Upper lobe of left lung (tissue), 6 donors: ENCODE measurements at regions not wholly inside any gene's neighbourhood (a gene's known extent, or its start where the extent isn't known, plus 50 kb on each side); places are given as distances from the start of the nearest gene placed in this dataset.

Source experiments
- ATAC-seq, 2 donors: fragments of 200-7000 bp; cut with Tn5 transposase; one replicate each; pipeline ENCODE4 v1.9.1; 2022; ENCODE audit warnings: mild to moderate bottlenecking in 2 of 2, moderate library complexity in 2 of 2; ENCODE audit not compliant: low FRiP score in 2 of 2
- DNase-seq, 2 donors: peaks; one replicate each; pipeline ENCODE4 v3.0.0-alpha.2; 2019 to 2020
- H3K27ac ChIP-seq, 4 donors: fragments of 200-600 bp; sonication (generic); one replicate each; pipeline ENCODE4 v1.5.1; 2016 to 2019
- H3K27me3 ChIP-seq, 4 donors: fragments of 200-600 bp; sonication (generic); one replicate each; pipeline ENCODE4 v1.5.1; 2017 to 2019
- H3K36me3 ChIP-seq, 4 donors: fragments of 200-600 bp; sonication (generic); one replicate each; pipeline ENCODE4 v1.5.1; 2016 to 2019
- H3K4me1 ChIP-seq, 4 donors: fragments of 200-600 bp; sonication (generic); one replicate each; pipeline ENCODE4 v1.5.1; 2018 to 2019
- H3K4me3 ChIP-seq, 4 donors: fragments of 200-600 bp; sonication (generic); one replicate each; pipeline ENCODE4 v1.5.1; 2017 to 2019; ENCODE audit warnings: mild to moderate bottlenecking in 2 of 4, moderate library complexity in 1 of 4
- H3K9me3 ChIP-seq, 4 donors: fragments of 200-600 bp; sonication (generic); one replicate each; pipeline ENCODE4 v1.5.1; 2018 to 2019
- EP300 ChIP-seq, 4 donors: sonication (generic); formaldehyde crosslinking; IDR thresholded peaks; one replicate each; pipeline ENCODE4 v1.5.1; 2017; ENCODE audit warnings: antibody characterized with exemption in 4 of 4, control low read depth in 2 of 4
- POLR2A ChIP-seq, 4 donors: fragments of 450-650 bp; IDR thresholded peaks; one replicate each; pipeline ENCODE4 v1.5.1; 2016 to 2017; ENCODE audit warnings: antibody characterized with exemption in 4 of 4, mild to moderate bottlenecking in 2 of 4
- POLR2AphosphoS5 ChIP-seq, 2 donors: sonication (generic); formaldehyde crosslinking; IDR thresholded peaks; one replicate each; pipeline ENCODE4 v1.5.1; 2017; ENCODE audit warnings: antibody characterized with exemption in 2 of 2
- WGBS, 2 donors: methylation state at CpG; one replicate each; pipeline ENCODE4 v1.1.5; 2017 to 2018; 5-methylcytosine and 5-hydroxymethylcytosine counted together
- TF ChIP-seq, protein P1 (sequence below), 6 experiments: fragments of 450-650 bp in 4 of 6; fragments of 200-600 bp in 2 of 6; sonication (generic) in 2 of 6; IDR thresholded peaks; one replicate each; pipeline ENCODE4 v1.5.1; 2016 to 2019; ENCODE audit warnings: antibody characterized with exemption in 6 of 6
- donor health status: DM: no; HTN: no; CAD: no; lungs with moderate emphysema.
- donor health status: DM: no; HTN: yes; CAD: no; lungs with severe emphysema.

DNA sequence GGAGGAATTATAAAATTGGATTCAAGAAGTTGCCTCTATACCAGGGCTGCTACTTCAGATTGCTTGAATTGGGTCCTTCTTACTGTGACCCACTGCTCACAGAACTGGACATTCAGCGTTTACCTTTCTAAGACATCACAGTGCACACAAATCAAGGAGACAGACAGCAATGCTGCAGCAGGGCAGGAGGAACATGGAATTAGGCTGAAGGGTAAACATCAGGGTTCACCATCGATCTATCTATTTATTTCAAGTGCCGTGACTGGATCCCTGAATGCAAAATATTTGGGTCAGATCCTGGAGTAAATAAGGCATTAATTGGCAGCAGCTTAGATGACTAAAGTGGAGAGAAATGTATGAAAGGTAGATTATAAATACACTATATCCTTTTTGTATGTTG is 76.9 kb upstream of the HMGA2 start:
- ATAC-seq, result no peak
- WGBS, 2 donors, result 80 to 82% methylated on average over 3 of the region's 3 CpGs
- H3K36me3 ChIP-seq, result no peaks in the 10 kb centered on the region

DNA sequence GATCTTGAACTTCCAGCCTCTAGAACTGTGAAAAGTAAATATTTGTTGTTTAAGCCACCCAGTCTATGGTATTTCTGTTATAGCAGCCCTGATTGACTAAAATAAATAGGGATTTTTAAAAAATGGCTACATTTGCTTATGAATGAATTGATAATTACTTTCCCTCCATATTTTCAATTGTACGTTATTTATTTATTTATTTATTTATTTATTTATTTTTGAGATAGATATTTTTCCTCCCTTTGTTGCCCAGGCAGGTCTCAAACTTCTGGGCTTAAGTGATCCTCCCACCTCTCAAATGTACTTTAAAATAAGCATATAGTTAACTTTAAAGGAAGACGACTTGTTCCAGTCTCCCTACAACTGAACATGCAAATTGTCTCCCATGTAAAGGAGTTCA is 76.0 kb upstream of the HMGA2 start:
- DNase-seq (no peak), ATAC-seq (no peak)
- Histone ChIP-seq H3K4me3 (no peak overlapping the region), H3K4me1 (no peaks in the 10 kb centered on the region), H3K27ac (no peak overlapping the region), H3K9me3 (no peaks in the 10 kb centered on the region), H3K36me3 (no peaks in the 10 kb centered on the region), H3K27me3 (peaks cover 0 to 3% (median 0%) of the 10 kb centered on the region in 4 donors)
- TF ChIP-seq, protein P1, sequence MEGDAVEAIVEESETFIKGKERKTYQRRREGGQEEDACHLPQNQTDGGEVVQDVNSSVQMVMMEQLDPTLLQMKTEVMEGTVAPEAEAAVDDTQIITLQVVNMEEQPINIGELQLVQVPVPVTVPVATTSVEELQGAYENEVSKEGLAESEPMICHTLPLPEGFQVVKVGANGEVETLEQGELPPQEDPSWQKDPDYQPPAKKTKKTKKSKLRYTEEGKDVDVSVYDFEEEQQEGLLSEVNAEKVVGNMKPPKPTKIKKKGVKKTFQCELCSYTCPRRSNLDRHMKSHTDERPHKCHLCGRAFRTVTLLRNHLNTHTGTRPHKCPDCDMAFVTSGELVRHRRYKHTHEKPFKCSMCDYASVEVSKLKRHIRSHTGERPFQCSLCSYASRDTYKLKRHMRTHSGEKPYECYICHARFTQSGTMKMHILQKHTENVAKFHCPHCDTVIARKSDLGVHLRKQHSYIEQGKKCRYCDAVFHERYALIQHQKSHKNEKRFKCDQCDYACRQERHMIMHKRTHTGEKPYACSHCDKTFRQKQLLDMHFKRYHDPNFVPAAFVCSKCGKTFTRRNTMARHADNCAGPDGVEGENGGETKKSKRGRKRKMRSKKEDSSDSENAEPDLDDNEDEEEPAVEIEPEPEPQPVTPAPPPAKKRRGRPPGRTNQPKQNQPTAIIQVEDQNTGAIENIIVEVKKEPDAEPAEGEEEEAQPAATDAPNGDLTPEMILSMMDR (IDR thresholded peaks at IDR 0.05), result no peak
- TF ChIP-seq EP300 (IDR thresholded peaks at IDR 0.05) (no peak), POLR2A (IDR thresholded peaks at IDR 0.05) (no peak), POLR2AphosphoS5 (IDR thresholded peaks at IDR 0.05) (no peak)
- WGBS, 2 donors, result 91 to 92% methylated on average over 2 of the region's 2 CpGs

More for the DNA sequence above, 76.9 kb upstream of the HMGA2 start:
- no peak for TF ChIP-seq POLR2A (IDR thresholded peaks at IDR 0.05)
- TF ChIP-seq EP300 (IDR thresholded peaks at IDR 0.05), result no peak
- no peak for TF ChIP-seq POLR2AphosphoS5 (IDR thresholded peaks at IDR 0.05)
- TF ChIP-seq, protein P1 (IDR thresholded peaks at IDR 0.05), result no peak
- Histone ChIP-seq H3K4me1 (peaks cover 2 to 5% (median 2%) of the 10 kb centered on the region in 4 donors), H3K4me3 (no peak overlapping the region), H3K27me3 (peaks cover 0 to 4% (median 2%) of the 10 kb centered on the region in 4 donors), H3K9me3 (no peaks in the 10 kb centered on the region), H3K27ac (no peak overlapping the region)
- DNase-seq, result no peak

DNA sequence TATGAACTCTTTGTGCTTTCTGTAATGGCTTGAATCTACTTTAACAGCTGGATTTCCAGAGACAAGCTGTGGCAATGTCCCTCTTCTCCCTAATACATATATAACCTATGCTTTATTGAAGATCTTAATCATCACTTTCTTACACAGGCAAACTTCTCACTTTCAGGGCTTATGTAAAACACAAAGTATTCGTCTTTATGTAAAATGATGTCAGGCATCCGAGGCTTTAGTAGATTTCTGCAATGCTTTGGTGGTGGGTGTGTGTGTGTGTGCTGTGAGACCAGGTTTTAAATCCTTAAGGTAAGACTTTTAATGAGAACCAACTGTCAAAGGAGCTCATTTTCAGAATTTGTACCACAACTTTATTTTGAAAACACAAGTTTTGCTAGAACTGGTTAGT is 70.0 kb upstream of the HMGA2 start:
- Histone ChIP-seq H3K4me1 (no peaks in the 10 kb centered on the region), H3K27ac (no peak overlapping the region), H3K27me3 (no peaks in the 10 kb centered on the region), H3K9me3 (no peaks in the 10 kb centered on the region), H3K4me3 (no peak overlapping the region), H3K36me3 (no peaks in the 10 kb centered on the region)
- WGBS, 2 donors, result 70 to 88% methylated on average over 2 of the region's 2 CpGs
- TF ChIP-seq, protein P1 (IDR thresholded peaks at IDR 0.05), result no peak
- no peak for TF ChIP-seq POLR2A (IDR thresholded peaks at IDR 0.05)
- TF ChIP-seq POLR2AphosphoS5 (IDR thresholded peaks at IDR 0.05), result no peak
- TF ChIP-seq EP300 (IDR thresholded peaks at IDR 0.05), result no peak
- no peak for ATAC-seq
- no peak for DNase-seq

DNA sequence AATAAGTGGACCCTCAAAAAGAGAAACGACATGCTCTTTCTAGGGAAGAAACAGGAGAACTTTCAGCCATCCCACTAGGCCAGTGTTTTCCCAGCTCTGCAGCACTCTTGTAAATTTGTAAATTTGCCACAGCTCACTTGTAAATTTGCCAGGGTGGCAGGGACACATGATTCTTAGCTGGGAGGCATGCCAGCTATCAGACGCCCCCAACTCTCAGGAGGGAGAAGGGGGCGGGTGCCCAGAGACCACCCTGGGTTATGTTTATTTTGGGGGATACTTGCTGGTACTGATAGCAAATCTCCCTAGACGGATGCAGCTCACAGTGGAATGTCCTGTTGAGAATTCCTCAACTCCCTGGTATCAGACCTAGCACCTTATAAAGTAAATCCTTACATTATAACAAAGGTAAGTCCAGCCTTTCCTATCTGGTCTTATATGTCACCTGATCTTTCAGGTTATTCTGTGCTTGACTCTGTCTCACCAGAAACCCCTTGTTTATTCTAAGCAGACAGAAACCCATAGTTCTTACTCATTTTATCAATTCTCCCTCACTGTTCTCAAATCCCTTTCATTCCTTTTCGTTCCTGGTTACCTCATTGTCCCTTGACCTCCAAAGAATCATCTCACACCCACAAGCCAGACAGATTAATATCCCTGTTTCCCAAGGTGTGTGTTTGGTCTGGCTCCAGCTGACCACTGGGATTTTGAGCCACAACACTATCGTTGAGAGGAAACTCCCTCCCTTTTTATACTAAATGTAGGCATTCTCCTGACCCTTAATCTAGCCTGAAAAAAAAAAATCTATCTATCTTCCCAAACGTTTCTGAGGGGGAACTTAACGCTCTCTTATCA is 69.3 kb upstream of the HMGA2 start:
- H3K27me3 ChIP-seq, result no peaks in the 10 kb centered on the region
- H3K36me3 ChIP-seq, result no peaks in the 10 kb centered on the region
- DNase-seq (no peak), ATAC-seq (no peak)
- no peak overlapping the region for H3K27ac ChIP-seq
- TF ChIP-seq, protein P1 (IDR thresholded peaks at IDR 0.05), result no peak
- no peak for TF ChIP-seq POLR2AphosphoS5 (IDR thresholded peaks at IDR 0.05)
- no peak for TF ChIP-seq EP300 (IDR thresholded peaks at IDR 0.05)
- TF ChIP-seq POLR2A (IDR thresholded peaks at IDR 0.05), result no peak
- H3K9me3 ChIP-seq, result no peaks in the 10 kb centered on the region
- 44 to 55% methylated on average over 7 to 8 of the region's 8 CpGs for WGBS, 2 donors
- H3K4me3 ChIP-seq, result no peak overlapping the region
- no peaks in the 10 kb centered on the region for H3K4me1 ChIP-seq

DNA sequence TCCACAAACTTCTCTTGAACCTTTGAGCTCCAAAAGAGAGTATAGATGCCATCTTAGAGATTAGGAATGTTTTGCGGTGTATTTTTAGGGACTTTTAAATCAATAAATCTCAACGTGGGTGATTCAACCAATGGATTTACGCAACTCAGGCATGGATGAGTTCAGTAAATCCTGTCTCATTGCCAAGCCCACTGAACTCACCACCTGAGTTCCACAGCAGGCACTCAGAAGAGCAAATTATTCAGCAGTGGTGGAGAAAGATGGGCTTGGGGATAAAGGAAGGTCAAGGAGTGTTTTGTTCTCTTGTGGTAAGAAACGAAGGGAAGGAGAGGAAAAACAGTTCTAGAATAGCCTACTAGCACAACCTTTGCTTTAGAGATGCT is 68.7 kb upstream of the HMGA2 start:
- Histone ChIP-seq H3K4me1 (no peaks in the 10 kb centered on the region), H3K27me3 (no peaks in the 10 kb centered on the region), H3K9me3 (no peaks in the 10 kb centered on the region), H3K4me3 (no peak overlapping the region), H3K36me3 (no peaks in the 10 kb centered on the region), H3K27ac (no peak overlapping the region)
- WGBS, 2 donors, result 39 to 70% methylated on average over 4 of the region's 4 CpGs
- ATAC-seq, result no peak
- TF ChIP-seq, protein P1 (IDR thresholded peaks at IDR 0.05), result no peak
- TF ChIP-seq POLR2AphosphoS5 (IDR thresholded peaks at IDR 0.05) (no peak), POLR2A (IDR thresholded peaks at IDR 0.05) (no peak), EP300 (IDR thresholded peaks at IDR 0.05) (no peak)
- no peak for DNase-seq
